Endothelial cell (in vitro differentiated cells): ENCODE measurements at regions not wholly inside any gene's neighbourhood (a gene's known extent, or its start where the extent isn't known, plus 50 kb on each side); places are given as distances from the start of the nearest gene placed in this dataset.

Experiments used
- DNase-seq: peaks from one replicate; pipeline ENCODE4 v3.0.0; 2021; ENCODE audit warnings: low spot score
- H3K27ac Mint-ChIP-seq: one replicate; pipeline ENCODE4 v1.8.0; 2021; ENCODE audit warnings: mixed read lengths, inconsistent platforms; ENCODE audit not compliant: unreplicated experiment
- H3K27me3 Mint-ChIP-seq: one replicate; pipeline ENCODE4 v1.8.0; 2021; ENCODE audit warnings: mild to moderate bottlenecking, moderate library complexity, mixed read lengths, inconsistent platforms; ENCODE audit not compliant: unreplicated experiment
- H3K36me3 Mint-ChIP-seq: one replicate; pipeline ENCODE4 v1.8.0; 2021; ENCODE audit warnings: mild to moderate bottlenecking, low read depth, mixed read lengths, inconsistent platforms; ENCODE audit not compliant: unreplicated experiment
- H3K4me1 Mint-ChIP-seq: one replicate; pipeline ENCODE4 v1.8.0; 2021; ENCODE audit warnings: mild to moderate bottlenecking, mixed read lengths, inconsistent platforms; ENCODE audit not compliant: unreplicated experiment
- H3K4me3 Mint-ChIP-seq: one replicate; pipeline ENCODE4 v1.8.0; 2021; ENCODE audit warnings: mild to moderate bottlenecking, mixed read lengths, inconsistent platforms; ENCODE audit not compliant: unreplicated experiment
- H3K9me3 Mint-ChIP-seq: one replicate; pipeline ENCODE4 v1.8.0; 2021; ENCODE audit warnings: mixed read lengths, inconsistent platforms; ENCODE audit not compliant: unreplicated experiment
- CTCF ChIP-seq: fragments of 200-600 bp; sonication (generic); IDR thresholded peaks from one replicate; pipeline ENCODE4 v1.5.0; 2021; ENCODE audit warnings: antibody characterized with exemption; ENCODE audit not compliant: unreplicated experiment

- no peak for TF ChIP-seq CTCF
- Mint-ChIP-seq H3K27ac (no peak overlapping the region), H3K4me1 (no peaks in the 10 kb centered on the region), H3K4me3 (no peak overlapping the region), H3K36me3 (no peaks in the 10 kb centered on the region), H3K27me3 (peaks cover 1% of the 10 kb centered on the region), H3K9me3 (no peaks in the 10 kb centered on the region)
- DNase-seq, result no peak
These were observed 288.2 kb upstream of the EEF2KMT start for GRCh38 chr16:5385811-5386210.

- no peak for DNase-seq
- no peaks in the 10 kb centered on the region for H3K4me1 Mint-ChIP-seq
- no peak overlapping the region for H3K4me3 Mint-ChIP-seq
- H3K9me3 Mint-ChIP-seq, result no peaks in the 10 kb centered on the region
- peaks cover 1% of the 10 kb centered on the region for H3K27me3 Mint-ChIP-seq
- no peaks in the 10 kb centered on the region for H3K36me3 Mint-ChIP-seq
- no peak overlapping the region for H3K27ac Mint-ChIP-seq
- no peak for TF ChIP-seq CTCF
These were observed 287.5 kb upstream of the EEF2KMT start for GRCh38 chr16:5385115-5385514.

GRCh38 chr16:5383737-5384136, 286.1 kb upstream of the EEF2KMT start:
- Mint-ChIP-seq H3K4me1 (no peaks in the 10 kb centered on the region), H3K4me3 (no peak overlapping the region), H3K27ac (no peak overlapping the region), H3K9me3 (no peaks in the 10 kb centered on the region), H3K36me3 (no peaks in the 10 kb centered on the region), H3K27me3 (peaks cover 1% of the 10 kb centered on the region)
- no peak for DNase-seq
- TF ChIP-seq CTCF, result no peak

- Mint-ChIP-seq H3K27me3 (peaks cover 1% of the 10 kb centered on the region), H3K4me3 (no peak overlapping the region), H3K4me1 (no peaks in the 10 kb centered on the region), H3K9me3 (no peaks in the 10 kb centered on the region), H3K27ac (no peak overlapping the region), H3K36me3 (no peaks in the 10 kb centered on the region)
- no peak for TF ChIP-seq CTCF
- DNase-seq, result no peak
These were observed 284.9 kb upstream of the EEF2KMT start for GRCh38 chr16:5382484-5382883.

- H3K36me3 Mint-ChIP-seq, result no peaks in the 10 kb centered on the region
- no peak overlapping the region for H3K4me3 Mint-ChIP-seq
- no peak overlapping the region for H3K27ac Mint-ChIP-seq
- H3K27me3 Mint-ChIP-seq, result peaks cover 1% of the 10 kb centered on the region
- no peak for TF ChIP-seq CTCF
- DNase-seq, result no peak
- no peaks in the 10 kb centered on the region for H3K4me1 Mint-ChIP-seq
- no peaks in the 10 kb centered on the region for H3K9me3 Mint-ChIP-seq
These were observed 283.9 kb upstream of the EEF2KMT start for GRCh38 chr16:5381481-5381880.
